Right forelimb (tissue), 1 donor: ENCODE measurements at regions not wholly inside any gene's neighbourhood (a gene's known extent, or its start where the extent isn't known, plus 50 kb on each side); places are given as distances from the start of the nearest gene placed in this dataset.
A peak's percentile ranks its signal among the peaks of the same experiment; 100 is the strongest.

Source experiments
- DNase-seq: peaks from one replicate; pipeline ENCODE4 v3.0.0-alpha.2; 2018

GRCh38 chr10:28930514-28931495, 253.5 kb downstream of the BAMBI start:
- DNase-seq = no peak

DNA sequence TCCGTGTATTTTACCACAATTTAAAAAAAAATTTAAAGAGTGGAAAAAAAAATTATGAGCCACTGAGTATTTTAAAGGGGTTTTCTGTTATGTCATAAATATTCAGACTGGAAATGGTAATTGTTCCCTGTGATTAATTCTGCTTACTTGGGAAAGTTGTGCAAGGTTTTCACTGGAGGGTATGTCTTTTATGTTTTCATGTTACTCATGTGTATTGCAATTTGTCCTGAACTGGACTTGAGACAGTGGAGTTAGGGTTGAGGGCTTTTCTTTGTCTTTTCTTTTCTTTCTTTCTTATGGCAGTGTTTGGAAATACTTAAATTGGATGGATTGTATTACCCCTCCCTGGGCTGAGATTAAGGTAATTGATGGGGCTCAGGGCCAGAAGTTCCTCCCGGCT, 257.7 kb downstream of the BAMBI start:
- DNase-seq = no peak

DNA sequence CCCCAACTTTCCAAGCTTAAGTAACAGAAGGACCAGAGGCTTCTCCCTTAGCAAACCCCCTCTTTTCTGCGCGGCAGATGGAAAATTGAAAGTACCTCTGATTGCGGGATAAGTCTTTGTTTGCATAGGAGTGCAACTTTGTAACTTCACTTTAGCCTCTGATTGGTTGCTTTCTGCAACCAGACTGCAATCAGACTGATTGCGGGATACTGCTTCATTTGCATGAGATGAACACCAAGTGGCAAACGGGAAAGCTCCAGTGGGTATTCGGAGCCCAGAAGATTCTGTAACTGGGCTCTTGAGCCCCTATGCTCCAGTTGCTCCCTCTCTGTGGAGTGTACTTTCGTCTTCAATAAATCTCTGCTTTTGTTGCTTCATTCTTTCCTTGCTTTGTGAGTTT, 260.6 kb downstream of the BAMBI start:
- no peak for DNase-seq

DNA sequence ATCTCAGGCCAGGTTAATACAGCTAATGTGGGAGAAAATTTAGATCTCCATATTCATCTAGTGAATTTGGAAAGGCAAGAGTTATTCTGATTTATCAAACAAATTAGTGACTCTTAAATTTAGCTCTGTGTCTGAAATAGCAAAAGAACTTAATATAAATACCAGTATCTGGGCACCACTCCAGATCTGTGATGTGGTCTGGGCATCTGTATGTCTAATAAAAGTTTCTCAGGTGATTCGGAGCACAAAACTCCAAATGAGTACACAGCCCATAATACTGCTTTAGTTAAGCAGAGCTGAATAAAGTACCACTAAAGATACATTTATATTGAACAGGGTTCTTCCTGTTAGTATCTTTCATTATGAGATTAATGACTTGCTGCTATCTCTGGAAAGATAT, 261.4 kb downstream of the BAMBI start:
- no peak for DNase-seq

DNA sequence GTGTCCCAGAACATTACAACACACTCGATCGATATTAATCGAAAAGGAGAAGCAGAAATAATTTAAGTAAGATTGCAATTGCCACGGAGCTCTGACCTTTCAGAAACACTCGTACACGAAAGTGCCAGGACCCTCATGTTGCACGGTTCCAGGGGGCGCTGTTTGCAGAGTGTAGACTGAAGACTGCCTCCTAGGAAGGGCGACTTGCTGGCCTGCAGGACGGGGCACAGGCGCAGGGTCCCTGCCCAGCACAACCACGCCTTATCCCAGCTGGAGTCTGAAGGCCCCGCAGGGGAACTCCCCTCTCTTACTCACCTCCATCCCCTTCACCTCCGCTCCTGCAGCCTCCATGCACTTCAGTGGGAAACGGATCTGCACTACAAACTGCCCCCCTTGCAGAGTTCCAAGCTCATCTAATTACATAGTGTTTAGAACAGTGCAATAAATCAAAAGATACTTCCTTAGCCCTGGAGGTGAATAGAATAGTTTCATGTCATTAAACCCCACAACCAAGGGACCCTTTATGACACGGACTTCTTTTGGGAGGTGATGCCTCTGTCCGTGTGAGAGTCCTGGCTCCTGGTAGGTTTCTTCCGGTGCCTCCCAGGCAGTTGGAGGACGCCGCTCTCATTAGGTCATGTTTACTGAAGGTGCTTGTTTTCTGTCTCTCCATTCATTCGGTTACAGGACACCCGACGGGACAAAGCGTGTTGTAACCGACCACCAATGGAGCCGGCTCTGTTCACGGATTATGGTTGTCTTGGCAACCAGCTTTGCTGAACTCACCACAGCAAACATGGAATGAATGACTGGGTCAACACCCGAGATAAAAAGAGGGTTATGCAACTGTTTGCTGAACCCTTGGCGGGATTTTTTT, 262.2 kb downstream of the BAMBI start:
- DNase-seq = peak; percentile 55

DNA sequence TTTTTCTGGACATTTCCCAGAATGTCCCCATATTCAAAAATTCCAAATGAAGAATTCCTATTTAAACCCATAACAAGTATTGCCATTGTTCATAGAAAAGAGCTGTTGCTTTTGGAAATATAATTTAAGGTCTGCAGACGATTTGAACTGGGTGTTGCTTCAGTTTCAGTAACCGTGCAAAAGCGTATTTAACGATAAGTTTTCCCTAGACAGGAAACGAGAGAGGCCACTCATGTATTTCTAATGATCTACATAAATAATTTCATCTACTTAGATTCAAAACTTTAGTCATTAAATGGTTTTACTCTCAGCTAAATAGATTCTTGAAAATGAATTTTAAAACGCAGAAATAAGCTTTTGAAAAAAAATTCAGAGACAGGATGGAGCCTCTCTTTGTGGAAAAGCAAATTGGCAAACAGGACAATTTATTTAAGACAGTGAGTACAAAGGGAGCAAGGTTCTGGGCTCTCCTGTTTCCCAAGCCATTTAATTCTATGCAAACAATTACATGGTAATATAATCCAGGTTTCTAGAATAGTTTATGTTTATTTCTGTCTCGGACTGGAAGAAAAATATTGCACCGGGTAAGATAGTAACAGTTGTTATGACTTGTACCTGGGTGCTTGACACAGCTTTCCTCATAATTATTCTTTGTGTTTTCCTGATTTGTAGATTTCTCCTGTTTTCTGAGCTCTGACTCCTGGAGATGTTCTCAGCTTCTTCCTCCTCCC, 263.0 kb downstream of the BAMBI start:
- DNase-seq = no peak

DNA sequence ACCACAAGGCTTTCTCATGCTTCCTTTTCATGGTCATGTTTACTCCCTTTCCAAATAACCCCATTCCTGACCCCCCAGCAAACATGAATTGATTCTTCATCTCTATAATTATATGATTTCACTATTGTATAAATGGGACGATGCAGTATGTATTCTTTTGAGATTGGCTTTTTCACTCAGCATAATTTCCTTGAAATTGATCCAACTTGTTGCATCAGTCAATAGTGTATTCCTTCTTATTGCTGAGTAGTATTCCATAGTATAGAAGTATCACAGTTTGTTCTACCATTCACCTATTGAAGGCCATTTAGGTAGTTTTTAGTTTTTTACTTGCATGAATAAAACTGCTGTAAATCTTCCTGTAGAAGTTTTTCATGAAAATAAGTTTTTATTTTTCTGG, 264.7 kb downstream of the BAMBI start:
- DNase-seq = no peak

GRCh38 chr10:28945959-28946358, 268.6 kb downstream of the BAMBI start:
- no peak for DNase-seq

DNA sequence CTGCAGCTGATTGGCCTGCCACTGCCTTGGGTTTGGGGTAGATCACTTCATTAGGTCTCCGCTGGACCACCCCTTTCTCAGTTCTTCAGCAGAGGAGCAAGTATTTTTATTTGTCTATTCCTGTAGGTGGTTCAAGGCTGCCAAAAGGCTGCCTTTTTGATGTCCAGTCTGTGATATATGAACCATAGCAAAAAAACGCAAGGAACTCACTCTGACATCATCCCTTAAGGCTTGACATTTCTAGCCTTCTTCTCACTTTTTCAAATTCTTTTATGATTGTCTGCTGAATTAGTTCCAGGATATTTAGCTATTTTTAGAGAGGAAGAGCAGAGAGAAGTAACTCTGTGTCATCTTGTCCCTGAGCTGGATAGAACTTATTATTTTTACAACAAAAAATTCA, 269.2 kb downstream of the BAMBI start:
- DNase-seq = no peak

GRCh38 chr10:28947171-28947570, 269.9 kb downstream of the BAMBI start:
- DNase-seq = peak; percentile 53

GRCh38 chr10:28948046-28948445, 270.7 kb downstream of the BAMBI start:
- DNase-seq = no peak

DNA sequence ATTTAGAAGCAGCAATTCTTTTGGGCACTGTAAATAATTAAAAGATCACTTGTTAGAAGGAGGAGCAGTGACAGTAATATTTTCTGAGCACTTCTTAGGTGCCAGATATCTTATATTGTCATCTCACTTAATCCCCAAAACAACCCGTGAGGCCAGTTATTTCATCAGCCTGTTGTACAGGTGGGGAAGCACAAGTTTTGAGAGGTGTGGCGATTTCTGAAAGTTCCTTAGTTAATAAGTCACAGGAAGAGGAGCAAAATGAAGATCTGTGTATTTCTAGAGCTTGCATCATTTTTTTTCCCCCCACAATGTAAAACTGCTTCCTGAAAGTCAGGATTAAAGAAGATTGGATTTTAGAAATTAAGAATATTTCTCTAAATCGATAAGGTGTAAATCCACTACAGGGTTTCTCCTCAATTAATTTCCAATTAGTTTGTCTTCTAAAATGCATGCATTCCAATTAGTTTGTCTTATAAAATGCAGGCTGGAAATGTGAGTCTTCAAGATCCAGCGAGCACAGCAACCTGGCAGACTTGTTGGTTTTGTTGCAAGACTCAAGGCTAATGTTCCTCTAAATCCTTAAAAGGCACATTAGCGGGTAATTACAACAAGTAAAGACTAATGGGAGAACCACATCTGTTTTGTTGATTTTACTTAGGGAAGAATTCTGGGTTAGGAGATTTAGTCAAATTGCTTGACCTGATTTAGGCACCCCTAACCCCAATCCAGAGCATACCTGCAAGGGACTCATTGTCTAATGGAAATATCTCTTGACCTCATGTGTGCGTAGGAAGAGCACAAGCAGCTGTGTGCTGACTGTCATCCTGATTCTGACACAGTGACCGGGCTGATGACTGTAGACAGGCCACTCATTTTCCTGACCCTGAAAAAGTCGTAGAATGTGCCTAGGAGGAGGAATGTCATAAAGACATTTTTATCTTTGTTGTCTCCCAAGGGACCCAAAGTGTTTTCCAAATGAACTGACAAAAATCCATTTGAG, 272.0 kb downstream of the BAMBI start:
- no peak for DNase-seq

- DNase-seq = no peak
Observed at GRCh38 chr10:28951484-28951883, 274.2 kb downstream of the BAMBI start.

- DNase-seq = no peak
Observed at GRCh38 chr10:28952523-28952922, 275.2 kb downstream of the BAMBI start.

- no peak for DNase-seq
Observed at GRCh38 chr10:28954211-28954610, 276.9 kb downstream of the BAMBI start.

GRCh38 chr10:28958468-28958867, 281.1 kb downstream of the BAMBI start:
- DNase-seq = no peak

DNA sequence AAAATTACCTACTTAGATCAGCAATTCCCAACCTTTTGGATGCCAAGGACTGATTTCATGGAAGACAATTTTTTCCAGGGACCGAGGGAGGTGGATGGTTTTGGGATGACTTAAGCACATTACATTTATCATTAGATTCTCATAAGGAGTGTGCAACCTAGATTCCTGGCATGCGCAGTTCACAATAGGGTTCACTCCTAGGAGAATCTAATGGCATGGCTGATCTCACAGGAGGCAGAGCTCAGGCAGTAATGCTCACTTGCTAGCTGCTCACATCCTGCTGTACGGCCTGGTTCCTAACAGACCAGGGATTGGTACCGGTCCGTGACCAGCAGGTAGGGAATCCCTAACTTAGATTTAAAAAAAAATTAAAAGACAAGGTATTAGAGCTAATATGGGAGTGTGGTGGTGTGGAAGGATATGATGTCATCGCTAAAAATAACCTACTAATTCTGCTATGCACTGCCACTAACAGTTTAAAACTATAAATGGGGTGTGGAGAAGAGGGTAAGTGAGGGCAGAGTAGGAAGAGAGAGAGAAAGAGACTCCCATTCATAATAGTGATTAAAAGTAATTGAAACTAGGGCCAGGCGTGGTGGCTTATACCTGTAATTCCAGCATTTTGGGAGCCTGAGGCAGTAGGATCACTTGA, 282.7 kb downstream of the BAMBI start:
- DNase-seq = no peak

DNA sequence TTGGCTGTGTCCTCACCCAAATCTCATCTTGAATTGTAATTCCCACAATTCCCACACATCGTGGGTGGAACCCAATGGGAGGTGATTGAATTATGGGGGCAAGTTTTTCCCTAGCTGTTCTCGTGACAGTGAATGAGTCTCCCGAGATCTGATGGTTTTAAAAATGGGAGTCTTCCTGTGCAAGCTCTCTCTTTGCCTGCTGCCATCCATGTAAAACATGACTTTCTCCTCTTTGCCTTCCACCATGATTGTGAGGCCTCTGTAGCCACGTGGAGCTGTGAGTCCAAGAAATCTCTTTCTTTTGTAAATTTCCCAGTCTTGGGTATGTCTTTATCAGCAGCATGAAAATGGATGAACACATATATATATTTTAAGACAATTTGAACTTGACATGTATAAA, 285.4 kb downstream of the BAMBI start:
- no peak for DNase-seq

GRCh38 chr10:28963539-28964221, 286.4 kb downstream of the BAMBI start:
- no peak for DNase-seq

DNA sequence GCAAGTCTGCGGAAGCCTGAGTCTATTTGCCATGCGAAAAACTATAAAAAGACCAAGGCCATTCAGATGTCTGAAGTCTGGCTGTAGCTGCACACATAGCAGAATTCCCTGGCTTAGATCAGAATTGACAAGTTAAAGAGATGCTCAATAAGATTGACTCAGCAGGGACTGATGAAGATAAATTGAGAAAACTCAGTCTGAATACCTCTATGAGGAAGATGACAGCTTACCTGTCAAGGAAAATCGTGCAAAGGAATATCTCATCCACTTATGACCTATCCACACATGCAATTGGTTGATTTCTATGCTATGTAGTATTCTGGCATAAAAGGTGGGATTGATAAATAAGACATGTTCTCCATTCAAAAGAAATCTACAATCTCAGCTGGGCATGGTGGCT, 288.6 kb downstream of the BAMBI start:
- DNase-seq = no peak

GRCh38 chr10:28967031-28967430, 289.7 kb downstream of the BAMBI start:
- no peak for DNase-seq
